ENCODE measurements at regions not wholly inside any gene's neighbourhood (a gene's known extent, or its start where the extent isn't known, plus 50 kb on each side); places are given as distances from the start of the nearest gene placed in this dataset.

GRCh38 chr4:179095585-179096221, 1653.5 kb upstream of the AGA start:
- H3K9me3 ChIP-seq: no peaks in the 10 kb centered on the region
- no peak overlapping the region for H3K27ac ChIP-seq
- in situ Hi-C loops (cut with MboI; ENCODE audit: low sequenced_read_pairs in 4 of 4): no loop called here
- TF ChIP-seq CTCF (IDR thresholded peaks at IDR 0.05 in 4 of 5, conservative IDR thresholded peaks at IDR 0.05 in 1 of 5): no peak
- no peak for TF ChIP-seq POLR2A (IDR thresholded peaks at IDR 0.05)
- no peaks in the 10 kb centered on the region for H3K36me3 ChIP-seq
- no peak overlapping the region for H3K4me3 ChIP-seq
- no peak for ATAC-seq
- no peaks in the 10 kb centered on the region for H3K27me3 ChIP-seq
- DNase-seq: no peak
- intact Hi-C loops (cut with DNase I; ENCODE audit: low total_unique reads): no loop called here
- H3K4me1 ChIP-seq: no peaks in the 10 kb centered on the region

GRCh38 chr4:179097741-179098140, 1655.5 kb upstream of the AGA start:
- no peaks in the 10 kb centered on the region for H3K27me3 ChIP-seq
- no peaks in the 10 kb centered on the region for H3K4me1 ChIP-seq
- intact Hi-C loops (cut with DNase I; ENCODE audit: low total_unique reads) (no loop called here), in situ Hi-C loops (cut with MboI; ENCODE audit: low sequenced_read_pairs in 4 of 4) (no loop called here)
- TF ChIP-seq POLR2A (IDR thresholded peaks at IDR 0.05): no peak
- TF ChIP-seq CTCF (IDR thresholded peaks at IDR 0.05 in 4 of 5, conservative IDR thresholded peaks at IDR 0.05 in 1 of 5): no peak
- no peaks in the 10 kb centered on the region for H3K36me3 ChIP-seq
- H3K4me3 ChIP-seq: no peak overlapping the region
- H3K27ac ChIP-seq: no peak overlapping the region
- no peak for ATAC-seq
- H3K9me3 ChIP-seq: no peaks in the 10 kb centered on the region
- no peak for DNase-seq

GRCh38 chr4:179110356-179110755, 1668.1 kb upstream of the AGA start:
- no peak overlapping the region for H3K4me3 ChIP-seq
- intact Hi-C loops (cut with DNase I; ENCODE audit: low total_unique reads): no loop called here

GRCh38 chr4:179110816-179111215, 1668.6 kb upstream of the AGA start:
- Histone ChIP-seq H3K27ac (no peak overlapping the region), H3K4me1 (no peaks in the 10 kb centered on the region), H3K4me3 (no peak overlapping the region), H3K36me3 (no peaks in the 10 kb centered on the region), H3K9me3 (no peaks in the 10 kb centered on the region), H3K27me3 (no peaks in the 10 kb centered on the region)
- DNase-seq (no peak), ATAC-seq (no peak)
- intact Hi-C loops (cut with DNase I; ENCODE audit: low total_unique reads) (no loop called here), in situ Hi-C loops (cut with MboI; ENCODE audit: low sequenced_read_pairs in 4 of 4) (no loop called here)
- no peak for TF ChIP-seq CTCF (IDR thresholded peaks at IDR 0.05 in 4 of 5, conservative IDR thresholded peaks at IDR 0.05 in 1 of 5)
- TF ChIP-seq POLR2A (IDR thresholded peaks at IDR 0.05): no peak

More at GRCh38 chr4:179110356-179110755, 1668.1 kb upstream of the AGA start:
- no peaks in the 10 kb centered on the region for H3K36me3 ChIP-seq
- H3K27me3 ChIP-seq: no peaks in the 10 kb centered on the region
- no peak overlapping the region for H3K27ac ChIP-seq
- TF ChIP-seq POLR2A (IDR thresholded peaks at IDR 0.05): no peak
- TF ChIP-seq CTCF (IDR thresholded peaks at IDR 0.05 in 4 of 5, conservative IDR thresholded peaks at IDR 0.05 in 1 of 5): no peak
- in situ Hi-C loops (cut with MboI; ENCODE audit: low sequenced_read_pairs in 4 of 4): no loop called here
- DNase-seq: no peak
- no peak for ATAC-seq
- H3K9me3 ChIP-seq: no peaks in the 10 kb centered on the region
- no peaks in the 10 kb centered on the region for H3K4me1 ChIP-seq

Data from gastrocnemius medialis (tissue), 4 donors.